Kidney epithelial cell (primary cell): ENCODE measurements at regions not wholly inside any gene's neighbourhood (a gene's known extent, or its start where the extent isn't known, plus 50 kb on each side); places are given as distances from the start of the nearest gene placed in this dataset.

ENCODE experiments used
- DNase-seq: peaks from one replicate; pipeline ENCODE4 v3.0.0-alpha.2; 2010; ENCODE audit warnings: low read depth
- H3K27me3 ChIP-seq: 2 replicates; pipeline ENCODE4 v1.6.0; 2011; ENCODE audit warnings: low read length; ENCODE audit not compliant: control insufficient read depth, insufficient read depth
- H3K36me3 ChIP-seq: 2 replicates; pipeline ENCODE4 v1.5.1; 2011; ENCODE audit warnings: low read length; ENCODE audit not compliant: control insufficient read depth, insufficient read depth
- H3K4me3 ChIP-seq: 2 replicates; pipeline ENCODE4 v1.5.1; 2011; ENCODE audit warnings: low read depth, mild to moderate bottlenecking, control low read depth, low read length
- CTCF ChIP-seq: IDR thresholded peaks from 2 replicates; pipeline ENCODE4 v1.5.1; 2011; ENCODE audit warnings: mild to moderate bottlenecking, moderate library complexity, low read length, control low read depth, inconsistent platforms; ENCODE audit not compliant: insufficient read depth, poor library complexity, severe bottlenecking

GRCh38 chr10:28975891-28976531, 298.7 kb downstream of the BAMBI start:
- peak; percentile 67 for DNase-seq

GRCh38 chr10:28977518-28977917, 300.2 kb downstream of the BAMBI start:
- H3K4me3 ChIP-seq: no peak overlapping the region
- H3K36me3 ChIP-seq: no peaks in the 10 kb centered on the region
- no peak for DNase-seq
- H3K27me3 ChIP-seq: no peaks in the 10 kb centered on the region
- TF ChIP-seq CTCF: no peak

More at GRCh38 chr10:28975891-28976531, 298.7 kb downstream of the BAMBI start:
- H3K36me3 ChIP-seq: no peaks in the 10 kb centered on the region
- no peaks in the 10 kb centered on the region for H3K27me3 ChIP-seq
- no peak overlapping the region for H3K4me3 ChIP-seq
- TF ChIP-seq CTCF: no peak

GRCh38 chr10:28980264-28980663, 302.9 kb downstream of the BAMBI start:
- H3K27me3 ChIP-seq: no peaks in the 10 kb centered on the region
- H3K4me3 ChIP-seq: no peak overlapping the region
- no peak for TF ChIP-seq CTCF
- H3K36me3 ChIP-seq: no peaks in the 10 kb centered on the region
- DNase-seq: no peak

- H3K4me3 ChIP-seq: no peak overlapping the region
- no peaks in the 10 kb centered on the region for H3K36me3 ChIP-seq
- TF ChIP-seq CTCF: no peak
- H3K27me3 ChIP-seq: no peaks in the 10 kb centered on the region
- DNase-seq: no peak
These were observed 303.7 kb downstream of the BAMBI start for GRCh38 chr10:28981007-28981406.

- no peak overlapping the region for H3K4me3 ChIP-seq
- no peak for TF ChIP-seq CTCF
- H3K27me3 ChIP-seq: no peaks in the 10 kb centered on the region
- DNase-seq: no peak
- H3K36me3 ChIP-seq: no peaks in the 10 kb centered on the region
These were observed 305.7 kb downstream of the BAMBI start for GRCh38 chr10:28982974-28983373.

- Histone ChIP-seq H3K27me3 (no peaks in the 10 kb centered on the region), H3K4me3 (no peak overlapping the region), H3K36me3 (no peaks in the 10 kb centered on the region)
- no peak for TF ChIP-seq CTCF
- DNase-seq: no peak
These were observed 305.1 kb upstream of the LYZL1 start for GRCh38 chr10:28983799-28984198.
